ENCODE measurements at regions not wholly inside any gene's neighbourhood (a gene's known extent, or its start where the extent isn't known, plus 50 kb on each side); places are given as distances from the start of the nearest gene placed in this dataset.

DNA sequence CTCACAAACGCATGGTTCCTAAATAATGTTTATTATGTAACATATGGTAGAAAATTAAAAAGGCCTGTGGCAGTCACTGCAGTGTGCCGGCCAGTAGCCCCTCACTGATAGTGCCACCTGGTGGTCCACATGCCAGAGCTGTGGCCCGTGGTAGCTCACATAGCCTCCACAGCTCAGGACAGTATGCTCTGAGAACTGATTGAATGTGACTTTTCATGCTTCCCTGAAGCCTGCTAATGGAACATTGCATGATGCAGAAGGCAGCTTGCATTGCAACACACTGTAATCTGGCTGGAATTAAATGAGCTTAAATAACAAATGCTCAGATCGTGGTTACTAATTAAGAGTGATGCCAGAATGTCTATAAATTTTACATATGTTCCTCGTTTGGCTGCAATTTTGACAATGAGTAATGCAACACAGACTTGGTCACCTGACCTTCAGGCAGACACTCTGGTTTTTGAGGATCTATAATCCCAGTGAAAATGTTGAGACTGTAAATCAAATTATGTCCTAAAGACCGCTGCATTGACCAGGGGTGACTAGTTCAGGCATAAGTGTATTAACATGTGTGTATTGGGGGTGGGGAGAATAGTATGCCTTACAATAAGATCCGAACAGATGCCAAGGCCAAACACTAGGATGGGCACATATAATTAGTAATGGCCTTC is 566.4 kb downstream of the METTL15 start:
- DNase-seq (ENCODE audit: low spot score), result no peak

DNA sequence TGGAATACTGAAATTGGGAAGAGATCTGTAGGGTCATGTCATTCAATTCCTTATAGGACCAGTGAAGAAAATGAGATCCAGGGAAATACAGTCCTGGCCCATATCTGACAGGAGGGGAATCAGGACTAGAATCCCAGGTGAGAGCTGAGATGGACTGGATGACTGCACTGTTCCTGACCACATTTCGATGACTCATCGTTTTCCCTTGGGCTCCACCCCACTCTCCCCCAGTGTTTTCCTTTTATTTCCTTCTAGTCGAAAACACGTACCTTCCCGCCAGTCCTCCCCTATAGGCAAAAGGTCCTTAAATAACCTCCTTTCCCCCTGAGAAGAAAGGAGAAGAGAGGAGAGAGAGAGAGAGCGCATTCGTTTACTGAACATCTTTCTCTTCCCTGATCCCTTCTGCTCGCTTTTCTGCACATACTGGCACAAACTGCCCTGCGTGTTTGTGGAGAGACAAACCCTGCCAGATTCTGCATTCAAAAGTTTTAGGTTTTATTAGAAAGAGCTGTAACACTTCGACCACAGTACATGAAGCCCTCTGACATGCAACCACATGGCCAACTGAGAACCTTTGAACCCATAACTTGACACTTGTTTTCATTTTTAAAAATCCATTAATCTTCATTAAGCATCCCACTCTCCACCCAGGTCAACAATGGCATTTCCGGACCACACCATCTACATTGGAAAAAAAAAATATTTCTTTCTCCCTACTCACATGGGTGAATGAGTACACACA is 565.7 kb downstream of the METTL15 start:
- no peak for DNase-seq (ENCODE audit: low spot score)

DNA sequence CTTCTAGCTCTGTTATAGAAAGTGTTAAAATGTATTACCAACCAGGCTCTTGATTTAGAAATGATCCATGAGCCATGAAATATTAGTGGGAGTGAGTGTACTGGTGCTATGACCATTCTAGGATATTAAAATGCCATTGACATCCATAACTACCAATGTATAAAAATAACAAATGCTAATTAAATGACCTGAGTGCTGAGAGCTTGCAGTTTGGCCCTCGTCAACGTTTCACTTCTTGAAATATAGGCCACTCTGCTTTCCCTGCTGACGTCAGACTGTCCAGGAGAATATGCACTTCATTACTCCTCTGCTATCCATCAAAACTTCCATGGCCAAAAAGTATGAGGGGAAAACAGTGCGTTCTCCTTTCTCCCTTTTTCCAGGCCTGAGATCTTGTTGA is 563.1 kb downstream of the METTL15 start:
- no peak for DNase-seq (ENCODE audit: low spot score)

DNA sequence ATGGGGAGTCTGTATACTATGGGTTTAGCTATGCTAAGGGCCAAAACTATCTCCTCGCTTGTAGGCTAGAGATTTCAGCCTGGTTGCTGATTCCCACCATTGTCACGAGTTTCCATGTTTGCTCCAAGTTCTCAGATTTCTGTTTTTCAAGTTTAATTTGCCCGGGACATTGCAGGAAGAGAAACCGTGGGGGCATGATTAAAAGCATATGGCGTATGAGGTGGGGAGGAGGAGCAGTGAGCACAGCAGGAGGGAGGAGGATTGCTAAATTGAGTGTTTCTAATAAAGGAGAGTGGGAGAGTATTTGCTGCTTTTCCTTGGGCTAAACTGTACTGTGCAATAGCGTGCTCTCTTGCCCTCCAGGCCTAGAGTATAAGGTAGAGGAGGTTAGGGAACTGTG is 558.4 kb downstream of the METTL15 start:
- DNase-seq (ENCODE audit: low spot score), result no peak

DNA sequence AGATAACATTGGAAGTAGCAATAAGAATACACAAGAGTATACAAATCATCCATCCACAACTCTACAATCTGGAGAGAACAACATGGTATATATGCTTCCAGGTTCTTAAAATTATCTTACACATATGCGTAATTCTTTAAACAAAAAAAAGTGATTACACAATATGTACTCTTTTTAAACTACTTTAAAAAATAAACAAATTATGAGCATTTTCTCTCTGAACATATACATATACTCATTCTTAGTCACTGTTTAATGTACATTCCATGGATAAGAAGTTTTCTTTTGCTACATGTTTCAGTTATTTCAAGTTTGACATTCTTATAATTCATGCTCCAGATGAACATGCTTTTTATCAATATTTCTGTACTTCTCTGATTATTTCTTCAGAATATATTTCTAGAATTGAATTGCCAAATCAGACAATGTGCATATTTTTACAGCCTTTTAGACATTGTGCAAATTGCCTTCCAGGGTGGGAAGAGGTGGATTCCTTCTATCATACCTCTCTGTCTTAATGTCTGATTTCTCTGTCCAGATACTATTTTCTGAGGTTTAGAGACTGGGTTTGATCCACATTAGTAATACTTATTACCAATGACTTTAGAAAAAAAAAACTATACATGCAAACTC is 551.6 kb downstream of the METTL15 start:
- no peak for DNase-seq (ENCODE audit: low spot score)

DNA sequence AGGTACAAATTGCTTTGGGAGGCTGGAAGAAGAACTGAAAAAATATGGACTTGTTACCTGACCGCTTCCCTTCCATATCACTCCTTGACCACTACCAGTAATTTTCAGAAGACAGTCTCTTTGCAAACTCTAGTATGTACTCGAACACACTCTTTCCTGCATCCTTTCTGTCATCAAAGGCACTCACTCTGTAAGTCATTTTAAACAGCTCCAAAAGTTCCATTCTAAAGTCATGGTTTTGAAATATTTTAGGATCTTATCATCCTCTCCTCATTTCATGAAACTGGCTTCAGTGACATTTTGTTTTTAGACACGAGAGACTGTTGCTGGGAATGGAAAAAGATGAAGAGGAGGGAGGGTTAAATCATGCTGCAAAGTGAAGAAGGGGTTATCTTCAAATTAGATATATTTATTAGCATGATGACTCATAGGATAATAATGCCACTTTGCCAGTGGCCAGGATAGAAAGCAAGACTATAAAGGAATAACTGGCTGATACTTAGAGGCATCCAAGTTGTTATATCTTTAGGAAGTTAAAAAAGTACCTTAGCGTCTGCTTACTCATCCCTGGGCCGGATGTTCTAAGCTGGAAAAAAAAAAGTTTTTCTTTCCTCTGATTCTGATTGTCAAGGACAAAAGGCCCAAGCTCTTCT is 549.3 kb downstream of the METTL15 start:
- DNase-seq (ENCODE audit: low spot score), result no peak

DNA sequence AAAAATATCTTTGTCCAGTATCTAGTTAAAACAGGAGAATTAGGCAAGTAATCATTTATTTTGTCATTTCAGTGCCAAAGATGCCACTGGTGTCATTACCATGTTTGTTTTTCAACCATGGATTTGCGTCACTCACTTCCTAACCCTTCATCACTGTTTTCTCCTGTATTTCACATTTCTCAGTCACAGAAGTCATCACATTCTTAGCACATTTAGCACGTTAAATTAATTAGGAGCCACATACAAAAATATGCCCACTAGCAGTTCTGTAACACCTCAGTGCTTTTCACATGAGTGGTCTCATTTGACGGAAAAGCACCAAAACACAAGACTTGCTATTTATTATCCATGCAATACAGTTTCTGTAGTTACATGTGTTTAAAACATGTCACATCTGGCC is 546.0 kb downstream of the METTL15 start:
- DNase-seq (ENCODE audit: low spot score), result no peak

DNA sequence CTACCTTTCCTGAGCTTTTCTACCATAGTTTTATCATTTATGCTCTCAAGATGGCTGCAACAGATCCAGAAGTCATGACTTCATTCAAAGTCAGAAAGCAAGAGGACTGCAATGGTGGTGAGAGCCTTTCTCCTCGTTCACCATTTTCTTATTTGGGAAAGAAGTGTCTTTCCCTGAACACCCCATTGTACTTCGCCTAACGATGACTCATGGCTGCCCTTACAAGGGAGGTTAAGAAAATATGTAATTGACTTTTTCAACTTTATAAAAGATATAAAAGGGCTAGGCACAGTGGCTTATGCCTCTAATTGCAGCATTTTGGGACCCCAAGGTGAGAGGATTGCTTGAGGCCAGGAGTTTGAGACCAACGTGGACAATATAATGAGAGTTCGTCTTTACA is 541.7 kb downstream of the METTL15 start:
- DNase-seq (ENCODE audit: low spot score), result no peak

DNA sequence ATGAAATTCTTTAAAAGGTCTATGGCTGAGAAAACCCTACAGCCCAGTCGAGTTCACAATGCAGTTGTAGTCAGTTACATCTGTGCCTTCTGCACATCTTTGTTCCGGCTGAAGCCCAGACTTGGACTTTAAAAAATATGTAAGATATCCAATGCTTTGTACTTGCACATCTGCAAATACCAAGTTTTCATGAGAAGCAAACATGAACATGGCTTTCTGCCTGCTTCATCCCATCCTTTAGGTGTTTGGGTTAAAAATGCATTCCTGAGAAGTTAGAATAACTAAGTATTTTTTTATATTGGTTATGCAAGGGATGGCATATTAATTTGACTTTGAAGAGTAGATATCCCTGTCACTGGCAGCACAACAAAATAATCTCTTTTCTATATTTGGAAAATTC is 528.4 kb downstream of the METTL15 start:
- DNase-seq (ENCODE audit: low spot score), result no peak

DNA sequence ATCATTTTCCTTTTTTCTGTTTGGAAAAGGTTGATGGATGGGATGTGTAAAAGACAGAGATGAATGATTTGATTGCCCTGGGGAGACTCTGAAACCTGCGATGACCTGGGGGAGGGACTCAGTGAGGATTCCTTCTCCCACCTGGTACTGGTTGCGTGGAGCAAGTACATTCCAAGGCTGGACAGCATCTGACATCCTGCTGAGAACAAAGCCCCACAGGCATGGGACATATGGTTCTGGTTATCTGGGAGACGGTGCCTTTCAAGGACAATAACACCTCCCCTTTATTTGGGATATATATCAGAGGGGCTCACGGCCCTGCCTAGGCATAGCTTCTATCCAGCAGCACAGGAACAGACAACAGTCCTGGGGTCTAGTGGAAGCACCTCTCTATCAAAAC is 527.8 kb downstream of the METTL15 start:
- DNase-seq (ENCODE audit: low spot score), result no peak

DNA sequence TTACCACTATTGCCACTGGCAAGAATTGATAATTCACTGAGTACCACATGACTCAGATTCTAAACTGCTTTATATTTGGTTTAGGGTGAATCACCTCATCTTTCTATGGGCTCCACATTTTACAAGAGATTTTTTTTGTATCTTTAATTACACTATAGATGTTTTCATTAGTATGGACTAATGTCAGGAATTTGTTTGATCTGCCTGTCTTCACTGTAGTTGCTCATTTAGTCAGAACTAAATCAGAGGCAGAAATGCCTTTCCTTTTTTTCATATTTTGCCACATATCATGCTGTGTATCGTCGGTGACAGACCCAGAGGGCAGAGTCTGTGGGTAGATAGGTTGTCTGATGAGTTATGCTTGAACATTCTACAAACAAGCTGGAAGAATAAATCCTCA is 524.1 kb downstream of the METTL15 start:
- DNase-seq (ENCODE audit: low spot score), result no peak

DNA sequence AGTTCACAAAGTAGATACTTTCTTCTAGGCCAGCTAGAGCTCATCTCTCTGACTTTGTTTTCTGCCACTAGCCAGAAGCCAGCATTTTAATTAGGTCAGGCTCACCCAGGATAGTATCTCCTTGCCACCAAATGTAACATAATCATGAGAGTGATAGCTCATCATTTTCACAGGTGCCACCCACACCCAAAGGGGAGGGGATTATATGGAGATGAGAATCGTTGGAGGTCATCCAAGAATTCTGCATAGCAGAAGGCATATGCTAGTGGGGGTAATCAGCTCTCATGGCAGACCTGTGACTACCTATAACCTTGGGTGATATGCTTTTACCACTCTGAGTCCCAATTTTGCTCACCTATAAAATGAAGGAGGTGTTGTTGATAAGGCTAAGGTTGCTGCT is 523.0 kb downstream of the METTL15 start:
- no peak for DNase-seq (ENCODE audit: low spot score)

DNA sequence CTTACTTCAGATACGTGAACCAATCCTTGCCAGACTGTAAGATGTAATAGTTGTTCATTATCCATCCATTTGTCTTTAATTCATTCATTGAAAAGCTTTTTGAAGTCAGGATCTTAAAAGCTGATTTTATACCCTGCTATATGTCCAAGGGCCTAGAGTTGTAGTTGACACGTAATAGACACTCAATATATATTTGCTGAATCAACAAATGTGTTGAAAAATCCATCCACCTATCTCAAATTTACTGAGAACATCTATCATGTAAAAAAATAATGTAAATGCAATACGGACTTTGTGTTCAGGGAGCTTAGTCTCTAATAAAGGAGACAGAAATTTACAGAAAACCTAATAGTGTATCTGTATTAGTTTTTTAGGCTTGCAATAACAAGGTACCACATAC is 521.0 kb downstream of the METTL15 start:
- DNase-seq (ENCODE audit: low spot score), result no peak

DNA sequence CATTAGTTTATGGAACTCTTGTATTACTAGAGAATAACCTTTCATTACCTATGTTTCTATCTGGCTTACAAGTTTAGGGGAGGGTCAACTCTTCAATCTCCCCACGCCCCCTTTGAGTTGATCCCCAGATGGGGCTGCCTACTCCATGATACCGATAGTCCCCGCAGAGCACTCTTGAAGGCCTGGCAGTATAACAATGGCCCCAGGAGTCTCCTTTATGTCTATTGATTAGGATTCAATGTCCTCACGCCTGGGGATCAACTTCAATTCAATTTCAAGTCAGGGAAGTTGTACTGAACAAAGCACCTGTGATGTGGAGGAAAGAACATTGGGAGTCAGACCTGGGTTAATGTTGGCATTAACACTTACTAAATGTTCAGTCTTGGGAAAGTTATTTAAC is 520.2 kb downstream of the METTL15 start:
- no peak for DNase-seq (ENCODE audit: low spot score)

DNA sequence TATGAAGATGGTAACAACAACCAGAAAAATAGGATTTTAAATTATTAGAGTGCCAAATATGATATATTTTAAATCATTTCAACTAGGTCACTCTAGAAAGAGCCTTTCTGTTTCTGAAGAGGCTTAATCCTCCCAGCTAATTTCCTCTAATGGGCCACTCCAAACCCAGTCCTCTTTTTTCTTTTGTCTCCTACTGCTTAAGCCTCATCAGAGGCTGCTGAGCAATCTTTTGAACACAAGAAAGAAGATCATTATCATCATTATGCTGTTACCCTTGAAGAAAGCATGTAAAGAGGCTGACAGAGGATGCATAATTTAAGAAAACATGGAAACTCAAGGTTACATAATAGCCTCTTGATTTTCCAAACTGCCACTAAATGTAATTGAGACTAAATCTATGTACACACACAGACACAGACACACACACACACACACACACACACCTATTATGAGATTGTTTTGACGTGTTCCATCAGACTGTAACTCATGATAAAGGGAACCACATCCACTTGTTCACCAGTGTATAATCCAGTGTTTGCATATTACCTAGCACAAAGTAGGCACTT is 519.6 kb downstream of the METTL15 start:
- DNase-seq (ENCODE audit: low spot score), result no peak

DNA sequence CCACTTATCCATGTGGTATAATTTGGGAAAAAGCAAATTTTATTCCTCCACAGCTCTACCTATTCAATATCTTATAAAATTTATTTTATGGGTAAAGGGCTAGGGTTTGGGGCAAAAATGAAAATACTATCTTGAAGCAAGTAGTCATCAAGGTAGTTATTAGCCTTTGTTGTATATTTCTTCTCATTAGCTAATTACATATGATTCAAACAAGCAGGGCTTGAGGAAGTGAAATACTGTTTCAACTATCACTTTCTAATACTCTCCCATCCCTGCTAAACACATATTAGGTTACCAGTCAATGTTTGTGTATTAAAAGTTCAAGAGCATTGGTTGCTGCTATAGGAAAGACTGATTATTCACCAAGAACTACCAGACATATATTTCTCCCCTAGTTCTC is 517.3 kb downstream of the METTL15 start:
- no peak for DNase-seq (ENCODE audit: low spot score)

DNA sequence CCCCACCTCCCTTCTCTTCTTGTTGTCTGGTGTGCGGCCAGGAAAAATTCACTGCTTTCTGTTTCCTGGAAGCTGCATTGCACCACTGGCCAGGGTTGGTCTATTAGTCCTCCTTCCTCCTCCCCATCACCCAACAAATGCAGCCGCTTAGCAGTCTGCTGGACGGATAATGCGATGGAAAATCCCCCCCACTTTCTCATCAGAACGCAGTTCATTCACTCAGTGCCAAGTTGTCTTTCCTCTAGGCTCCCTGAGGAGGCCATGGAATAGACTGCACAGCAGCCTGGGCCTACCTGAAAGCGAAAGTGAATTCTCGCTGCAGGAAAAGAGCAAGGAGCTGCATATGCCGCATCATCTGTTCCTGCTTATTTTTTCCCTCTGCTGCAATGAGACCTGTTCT is 513.6 kb downstream of the METTL15 start:
- peak; percentile 2 for DNase-seq (ENCODE audit: low spot score)

DNA sequence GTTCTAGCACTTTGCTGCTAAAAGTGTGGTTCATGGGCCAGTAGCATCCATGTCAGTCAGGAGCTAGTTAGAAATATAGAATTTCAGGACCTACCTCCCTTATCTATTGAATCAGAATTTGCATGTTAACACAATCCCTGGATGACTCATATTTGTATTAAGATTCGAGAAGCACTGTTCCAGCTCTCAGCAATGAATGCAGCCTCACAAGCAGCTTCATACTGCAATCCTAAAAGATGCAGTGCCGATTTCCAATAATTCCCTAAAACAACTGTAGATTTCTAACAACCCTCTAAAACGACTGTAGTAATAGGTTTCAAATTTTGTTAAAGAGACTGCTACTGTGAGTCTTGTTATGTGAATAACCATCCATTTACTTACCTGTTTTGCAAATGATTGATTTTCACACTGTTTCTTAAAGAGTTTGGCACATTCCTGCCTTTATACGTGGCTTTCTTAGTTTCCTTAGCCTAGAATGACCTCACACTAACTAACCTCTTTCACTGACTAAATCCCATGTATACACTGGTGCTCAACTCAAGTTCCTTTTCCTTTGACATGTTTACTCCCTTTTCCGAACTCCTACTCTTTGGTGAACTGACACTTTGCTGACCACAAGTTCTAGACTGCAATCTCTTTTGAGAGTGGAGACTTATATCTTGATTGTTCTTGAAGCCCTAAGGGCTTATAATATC is 511.8 kb downstream of the METTL15 start:
- no peak for DNase-seq (ENCODE audit: low spot score)

DNA sequence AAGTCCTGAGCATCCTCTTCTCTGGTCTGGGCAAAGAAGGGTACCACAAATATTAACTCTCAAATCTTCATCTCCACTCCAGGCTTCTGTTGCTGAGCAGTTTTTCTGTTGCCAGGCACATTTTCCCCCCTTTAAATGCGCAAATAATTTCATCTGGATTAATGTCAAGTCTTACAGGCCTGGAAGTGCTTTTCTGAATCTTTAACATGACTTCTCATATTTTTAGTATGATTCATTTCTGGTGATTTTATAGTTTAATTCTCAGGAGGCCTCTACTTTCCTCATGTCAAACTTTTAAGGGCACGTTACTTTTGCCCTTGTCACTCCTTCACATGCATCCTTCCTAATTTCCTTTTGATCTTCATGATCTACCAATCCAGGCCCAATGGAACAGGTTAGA is 510.2 kb downstream of the METTL15 start:
- DNase-seq (ENCODE audit: low spot score), result no peak

DNA sequence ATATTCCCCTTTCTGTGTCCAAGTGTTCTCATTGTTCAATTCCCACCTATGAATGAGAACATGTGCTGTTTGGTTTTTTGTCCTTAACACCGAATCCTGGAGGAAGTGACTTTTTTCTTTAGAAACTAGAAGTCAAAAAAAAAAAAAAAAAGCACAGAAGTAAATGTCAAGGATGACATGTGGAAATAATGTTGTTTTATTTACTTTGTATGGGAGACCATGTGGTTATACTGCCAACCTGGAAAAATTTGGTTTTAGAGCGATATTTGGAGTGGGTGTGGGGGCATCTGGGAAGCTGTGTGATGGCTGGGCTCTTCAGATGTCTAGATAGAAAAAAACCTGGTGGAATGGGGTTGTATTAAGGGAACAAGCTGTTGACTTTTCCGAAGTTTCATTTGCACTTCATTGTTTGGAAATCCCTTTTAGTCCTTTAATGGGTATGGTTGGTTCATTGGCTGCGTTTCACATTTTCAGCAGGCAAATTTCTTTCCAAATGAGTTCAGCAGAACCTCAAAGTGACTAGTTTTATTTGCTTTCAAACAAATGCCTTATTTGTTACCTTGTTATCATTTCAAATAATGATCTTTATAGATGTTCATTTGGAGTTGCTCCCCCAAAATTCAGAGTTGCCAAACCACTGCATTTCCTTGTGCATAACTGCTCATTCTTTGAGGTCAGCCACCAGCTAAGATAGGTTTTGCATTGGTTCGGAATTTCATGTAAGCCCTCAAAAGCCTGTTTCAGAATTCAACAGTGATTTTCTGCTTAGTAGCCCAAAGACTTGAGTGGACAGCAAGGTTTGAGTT is 508.2 kb downstream of the METTL15 start:
- no peak for DNase-seq (ENCODE audit: low spot score)

DNA sequence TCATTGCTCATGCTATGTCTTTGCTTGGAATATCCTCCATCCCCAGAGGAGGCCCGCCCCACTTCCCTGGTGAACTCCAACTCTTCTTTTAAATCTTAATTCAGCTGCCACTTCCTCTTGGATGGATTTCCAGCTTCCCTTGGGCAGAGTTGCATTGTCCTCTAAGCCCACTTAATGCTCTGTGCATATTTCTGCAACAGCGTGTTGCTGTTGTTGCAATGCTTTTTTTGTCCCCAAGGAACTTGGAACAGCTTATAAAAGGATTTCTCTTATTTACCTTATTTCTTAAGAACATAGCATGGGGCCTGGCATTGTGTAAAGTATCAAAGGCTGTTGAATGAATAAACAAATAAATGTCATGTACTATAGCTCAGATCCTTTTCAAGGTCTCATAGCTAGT is 507.4 kb downstream of the METTL15 start:
- DNase-seq (ENCODE audit: low spot score), result no peak
